ENCODE measurements at regions not wholly inside any gene's neighbourhood (a gene's known extent, or its start where the extent isn't known, plus 50 kb on each side); places are given as distances from the start of the nearest gene placed in this dataset.

GRCh38 chr5:108432024-108432423, 50.1 kb upstream of the FBXL17 start:
- no peaks in the 10 kb centered on the region for H3K27me3 ChIP-seq (ENCODE audit: insufficient read depth)
- H3K4me2 ChIP-seq = no peak overlapping the region
- H3K9me2 ChIP-seq (ENCODE audit: insufficient read depth) = peaks cover 4% of the 10 kb centered on the region; the same call in 1 of the 2 replicates
- Mint-ChIP-seq H3K27ac (no peak overlapping the region), H3K9me3 (peaks cover 6% of the 10 kb centered on the region; the same call in 1 of the 3 replicates), H3K36me3 (ENCODE audit: low read depth) (no peaks in the 10 kb centered on the region), H3K4me1 (peaks cover 6% of the 10 kb centered on the region; the same call in 2 of the 3 replicates), H3K27me3 (ENCODE audit: insufficient read depth, low read depth, poor library complexity) (peaks cover 2% of the 10 kb centered on the region), H3K4me3 (no peak overlapping the region)
- no peaks in the 10 kb centered on the region for H3K4me1 ChIP-seq (ENCODE audit: insufficient read depth)
- H3K4me3 ChIP-seq = no peak overlapping the region
- H4K20me1 ChIP-seq (replicated peaks; ENCODE audit: insufficient read depth) = no peaks in the 10 kb centered on the region
- no peak overlapping the region for H2AFZ ChIP-seq
- H3F3A ChIP-seq (replicated peaks; ENCODE audit: low read depth) = no peaks in the 10 kb centered on the region
- H3K36me3 ChIP-seq (ENCODE audit: insufficient read depth) = no peaks in the 10 kb centered on the region
- H3K27ac ChIP-seq (ENCODE audit: low read depth) = no peak overlapping the region
- no peak for TF ChIP-seq EZH2phosphoT487 (IDR thresholded peaks at IDR 0.05; ENCODE audit: unreplicated experiment)
- TF ChIP-seq ZNF331 (CRISPR knock-in tag; IDR thresholded peaks at IDR 0.05; ENCODE audit: low read depth) = no peak
- TF ChIP-seq ZNF114 (CRISPR knock-in tag; IDR thresholded peaks at IDR 0.05) = no peak
- TF ChIP-seq CREB1 (CRISPR knock-in tag; IDR thresholded peaks at IDR 0.05; ENCODE audit: low read depth) = no peak
- no peak for TF ChIP-seq CTCF (conservative IDR thresholded peaks at IDR 0.05; ENCODE audit: low read depth in 2 of 2)
- no peak for TF ChIP-seq ETS1 (IDR thresholded peaks at IDR 0.05)
- no peak for TF ChIP-seq NANOG (IDR thresholded peaks at IDR 0.05; ENCODE audit: borderline replicate concordance)
- TF ChIP-seq EZH2 (IDR thresholded peaks at IDR 0.05; ENCODE audit: low read depth, unreplicated experiment) = no peak
- no peak for TF ChIP-seq JUNB (IDR thresholded peaks at IDR 0.05; ENCODE audit: unreplicated experiment)
- TF ChIP-seq REST (IDR thresholded peaks at IDR 0.05; ENCODE audit: unreplicated experiment) = no peak
- TF ChIP-seq ZNF462 (CRISPR knock-in tag; IDR thresholded peaks at IDR 0.05) = no peak
- no peak for TF ChIP-seq POLR2AphosphoS5 (IDR thresholded peaks at IDR 0.05; ENCODE audit: low read depth)
- no peak for TF ChIP-seq STAT1 (IDR thresholded peaks at IDR 0.05; ENCODE audit: unreplicated experiment)
- no peaks in the 10 kb centered on the region for H3K79me2 ChIP-seq (replicated peaks; ENCODE audit: insufficient read depth)
- no peak for DNase-seq (ENCODE audit: low spot score)
- ATAC-seq = no peak

Data from GM23338 (cell line).